HCT116 (cell line): ENCODE measurements at regions not wholly inside any gene's neighbourhood (a gene's known extent, or its start where the extent isn't known, plus 50 kb on each side); places are given as distances from the start of the nearest gene placed in this dataset.

ENCODE experiments used
- ATAC-seq: fragments of 200-7000 bp; cut with Tn5 transposase; 2 replicates; pipeline ENCODE4 v1.9.1; 2020; ENCODE audit warnings: mild to moderate bottlenecking, moderate library complexity
- BruUV-seq: library from RNA; stranded (reverse); fragments of 400-500 nt; replicated peaks from 2 replicates; lab custom pipeline; 2021; lab: Mats Ljungman, UMichigan
- CTCF ChIA-PET: fragments of 300-600 bp; sonication (Branson Sonifier 250); formaldehyde crosslinking; loops from one replicate; lab custom pipeline; 2021; ENCODE audit warnings: antibody characterized with exemption; lab: Charles Lee
- POLR2A ChIA-PET: fragments of 300-600, 350-600 bp; sonication (Branson Sonifier 250); formaldehyde crosslinking; loops from one replicate; lab custom pipeline; 2021; ENCODE audit warnings: antibody characterized with exemption; lab: Charles Lee
- RAD21 ChIA-PET, 2 experiments: fragments of 300-600 bp; sonication (Branson Sonifier 250); formaldehyde crosslinking; loops; one replicate each; lab custom pipeline; 2023; ENCODE audit warnings: low total read pairs in 2 of 2; ENCODE audit not compliant: uncharacterized antibody in 2 of 2, unreplicated experiment in 2 of 2, low non-redundant PET in 1 of 2; lab: Charles Lee
- DNase-seq: peaks from one replicate; pipeline ENCODE4 v3.0.0-alpha.2; 2010; ENCODE audit warnings: low read depth, low spot score
- H2AFZ ChIP-seq: fragments of 200-600 bp; shearing (Covaris generic), sonication (generic); 2 replicates; pipeline ENCODE4 v1.6.1; 2017; ENCODE audit warnings: low read depth, mixed run types, mixed read lengths, antibody characterized with exemption, low read length; ENCODE audit not compliant: poor library complexity, severe bottlenecking
- H3K27ac ChIP-seq: 2 replicates; pipeline ENCODE4 v1.5.1; 2012; ENCODE audit warnings: low read depth, low read length
- H3K27me3 ChIP-seq: fragments of 200-600 bp; sonication (generic); 2 replicates; pipeline ENCODE4 v1.6.1; 2016; ENCODE audit warnings: mixed run types, low read length, mixed read lengths; ENCODE audit not compliant: insufficient read depth
- H3K36me3 ChIP-seq, 2 experiments: fragments of 200-500 bp in 1 of 2; fragments of 200-600 bp in 1 of 2; sonication (Bioruptor generic) in 1 of 2; sonication (generic) in 1 of 2; 2 replicates each; pipeline versions ENCODE4 v1.5.1 to v1.6.1; 2014 to 2016; ENCODE audit warnings: low read length in 2 of 2, inconsistent platforms in 1 of 2, mixed read lengths in 1 of 2, mixed run types in 1 of 2; ENCODE audit not compliant: insufficient read depth in 2 of 2, control insufficient read depth in 1 of 2
- H3K4me1 ChIP-seq, 2 experiments: fragments of 200-600 bp in 1 of 2; sonication (generic) in 1 of 2; 2 replicates each; pipeline versions ENCODE4 v1.5.1 to v1.6.1; 2012 to 2017; ENCODE audit warnings: low read length in 2 of 2, inconsistent platforms in 1 of 2, mild to moderate bottlenecking in 1 of 2, mixed read lengths in 1 of 2, mixed run types in 1 of 2, moderate library complexity in 1 of 2; ENCODE audit not compliant: insufficient read depth in 2 of 2, control insufficient read depth in 1 of 2
- H3K4me2 ChIP-seq: fragments of 200-600 bp; sonication (generic); 2 replicates; pipeline ENCODE4 v1.6.1; 2017; ENCODE audit warnings: mixed run types, low read length, mixed read lengths
- H3K4me3 ChIP-seq, 2 experiments: fragments of 200-600 bp in 1 of 2; sonication (generic) in 1 of 2; replicated peaks in 1 of 2; 2 replicates each; pipeline ENCODE4 v1.5.1; 2011 to 2016; ENCODE audit warnings: low read length in 2 of 2, control low read depth in 1 of 2, low read depth in 1 of 2, mild to moderate bottlenecking in 1 of 2, mixed read lengths in 1 of 2, mixed run types in 1 of 2
- H3K79me2 ChIP-seq: fragments of 200-600 bp; sonication (generic); 2 replicates; pipeline ENCODE4 v1.6.1; 2017; ENCODE audit warnings: mild to moderate bottlenecking, mixed run types, low read length, moderate library complexity, mixed read lengths; ENCODE audit not compliant: insufficient read depth
- H3K9ac ChIP-seq: fragments of 200-600 bp; sonication (generic); 2 replicates; pipeline ENCODE4 v1.6.1; 2016; ENCODE audit warnings: low read length, mixed read lengths
- H3K9me2 ChIP-seq: fragments of 200-600 bp; sonication (generic), shearing (Covaris generic); 2 replicates; pipeline ENCODE4 v1.6.1; 2017; ENCODE audit warnings: mixed run types, mild to moderate bottlenecking, moderate library complexity; ENCODE audit not compliant: insufficient read depth
- H3K9me3 ChIP-seq, 2 experiments: fragments of 200-500 bp in 1 of 2; fragments of 200-600 bp in 1 of 2; sonication (Bioruptor generic) in 1 of 2; sonication (generic) in 1 of 2; 2 replicates each; pipeline ENCODE4 v1.6.1; 2014 to 2017; ENCODE audit warnings: low read length in 2 of 2, mixed read lengths in 2 of 2, inconsistent platforms in 1 of 2, low read depth in 1 of 2, mild to moderate bottlenecking in 1 of 2, mixed run types in 1 of 2, moderate library complexity in 1 of 2; ENCODE audit not compliant: control insufficient read depth in 1 of 2, insufficient read depth in 1 of 2
- H4K20me1 ChIP-seq: fragments of 200-600 bp; sonication (generic), shearing (Covaris generic); 2 replicates; pipeline ENCODE4 v1.6.1; 2017; ENCODE audit warnings: mixed run types, mild to moderate bottlenecking, moderate library complexity; ENCODE audit not compliant: insufficient read depth
- CEBPB ChIP-seq: IDR thresholded peaks from 2 replicates; pipeline ENCODE4 v1.6.1; 2012; ENCODE audit warnings: low read depth
- EGR1 ChIP-seq: IDR thresholded peaks from 2 replicates; pipeline ENCODE4 v1.6.1; 2012; ENCODE audit warnings: low read depth
- JUND ChIP-seq: IDR thresholded peaks from 2 replicates; pipeline ENCODE4 v1.6.1; 2012
- REST ChIP-seq: IDR thresholded peaks from 2 replicates; pipeline ENCODE4 v1.6.1; 2012; ENCODE audit warnings: low read depth
- SRF ChIP-seq: IDR thresholded peaks from 2 replicates; pipeline ENCODE4 v1.6.1; 2012; ENCODE audit warnings: low read depth
- YY1 ChIP-seq: IDR thresholded peaks from 2 replicates; pipeline ENCODE4 v1.6.1; 2011; ENCODE audit warnings: low read length, low read depth, moderate library complexity, mild to moderate bottlenecking; ENCODE audit not compliant: insufficient replicate concordance; ENCODE audit errors: extremely low read depth
- ZBTB33 ChIP-seq: IDR thresholded peaks from 2 replicates; pipeline ENCODE4 v1.6.1; 2011; ENCODE audit warnings: mild to moderate bottlenecking, low read length, moderate library complexity; ENCODE audit not compliant: insufficient replicate concordance; ENCODE audit errors: extremely low read depth
- ZFX ChIP-seq: fragments of 450-650 bp; IDR thresholded peaks from 2 replicates; pipeline ENCODE4 v1.6.1; 2017
- intact Hi-C: fragments of 100-400 bp; cut with micrococcal nuclease; formaldehyde crosslinking; loops from 2 replicates; pipeline ENCODE4 v1.10.0; 2022

- TF ChIP-seq REST (no peak), ZBTB33 (no peak), YY1 (no peak)
Observed at GRCh38 chrX:22366906-22367305, 94.2 kb downstream of the CBLL2 start (continued).

GRCh38 chrX:22373094-22373493, 100.4 kb downstream of the CBLL2 start:
- ATAC-seq (no peak), DNase-seq (no peak)
- TF ChIP-seq ZFX, result no peak
- TF ChIP-seq YY1, result no peak
- no peak for TF ChIP-seq SRF
- TF ChIP-seq JUND, result no peak
- no peak for TF ChIP-seq EGR1
- TF ChIP-seq CEBPB, result no peak
- no peak overlapping the region for H2AFZ ChIP-seq
- H3K27me3 ChIP-seq, result no peaks in the 10 kb centered on the region
- H3K4me3 ChIP-seq, result no peak overlapping the region
- no peaks in the 10 kb centered on the region for H3K79me2 ChIP-seq
- POLR2A ChIA-PET, result no interaction called here
- no peak overlapping the region for H3K9ac ChIP-seq
- H3K4me2 ChIP-seq, result no peak overlapping the region
- CTCF ChIA-PET, result no interaction called here
- no peaks in the 10 kb centered on the region for H3K9me2 ChIP-seq
- H3K36me3 ChIP-seq, result no peaks in the 10 kb centered on the region
- H4K20me1 ChIP-seq, result no peaks in the 10 kb centered on the region
- intact Hi-C loops, result no loop called here
- H3K27ac ChIP-seq, result no peak overlapping the region
- BruUV-seq, result no TSS peak
- RAD21 ChIA-PET, result no interaction called here
- no peaks in the 10 kb centered on the region for H3K9me3 ChIP-seq
- peaks cover 0 to 3% of the 10 kb centered on the region in 2 experiments; a peak in 2 of 4 replicates for H3K4me1 ChIP-seq
